ENCODE measurements at regions not wholly inside any gene's neighbourhood (a gene's known extent, or its start where the extent isn't known, plus 50 kb on each side); places are given as distances from the start of the nearest gene placed in this dataset.

- TF ChIP-seq POLR2A (IDR thresholded peaks at IDR 0.05) (no peak), CTCF (IDR thresholded peaks at IDR 0.05) (no peak)
These were observed 391.3 kb upstream of the GYPC start for GRCh38 chr2:126264625-126265024.
